Activated CD8-positive, alpha-beta T cell treated with anti-CD3 and anti-CD28 coated beads, Interleukin-2, amount 10 ng/mL, durations not matched to agents 7 days and 5 days (primary cell): ENCODE measurements at regions not wholly inside any gene's neighbourhood (a gene's known extent, or its start where the extent isn't known, plus 50 kb on each side); places are given as distances from the start of the nearest gene placed in this dataset.

ENCODE experiments used
- ATAC-seq: fragments of 150-1000 bp; cut with Tn5 transposase; one replicate; pipeline ENCODE4 v1.10.0; 2021; ENCODE audit warnings: moderate library complexity
- CTCF ChIA-PET: fragments of 350-600 bp; sonication (Branson Sonifier 250); formaldehyde crosslinking; loops from one replicate; lab custom pipeline; 2021; ENCODE audit warnings: antibody characterized with exemption; lab: Charles Lee
- POLR2A ChIA-PET: fragments of 350-600 bp; sonication (Branson Sonifier 250); formaldehyde crosslinking; loops from one replicate; lab custom pipeline; 2021; ENCODE audit warnings: antibody characterized with exemption; lab: Charles Lee
- DNase-seq: peaks from one replicate; pipeline ENCODE4 v3.0.0-alpha.2; 2020
- H3K27ac Mint-ChIP-seq: one replicate; pipeline ENCODE4 v1.8.0; 2021; ENCODE audit warnings: mild to moderate bottlenecking, mixed read lengths
- H3K27me3 Mint-ChIP-seq: one replicate; pipeline ENCODE4 v1.8.0; 2021; ENCODE audit warnings: low read depth, mixed read lengths
- H3K36me3 Mint-ChIP-seq: one replicate; pipeline ENCODE4 v1.8.0; 2021; ENCODE audit warnings: low read depth, mixed read lengths
- H3K4me1 Mint-ChIP-seq: one replicate; pipeline ENCODE4 v1.8.0; 2021; ENCODE audit warnings: low read depth, mixed read lengths
- H3K4me3 Mint-ChIP-seq: one replicate; pipeline ENCODE4 v1.8.0; 2021; ENCODE audit warnings: mild to moderate bottlenecking, mixed read lengths
- H3K9me3 Mint-ChIP-seq: one replicate; pipeline ENCODE4 v1.8.0; 2022; ENCODE audit warnings: mixed read lengths; ENCODE audit not compliant: insufficient read depth

DNA sequence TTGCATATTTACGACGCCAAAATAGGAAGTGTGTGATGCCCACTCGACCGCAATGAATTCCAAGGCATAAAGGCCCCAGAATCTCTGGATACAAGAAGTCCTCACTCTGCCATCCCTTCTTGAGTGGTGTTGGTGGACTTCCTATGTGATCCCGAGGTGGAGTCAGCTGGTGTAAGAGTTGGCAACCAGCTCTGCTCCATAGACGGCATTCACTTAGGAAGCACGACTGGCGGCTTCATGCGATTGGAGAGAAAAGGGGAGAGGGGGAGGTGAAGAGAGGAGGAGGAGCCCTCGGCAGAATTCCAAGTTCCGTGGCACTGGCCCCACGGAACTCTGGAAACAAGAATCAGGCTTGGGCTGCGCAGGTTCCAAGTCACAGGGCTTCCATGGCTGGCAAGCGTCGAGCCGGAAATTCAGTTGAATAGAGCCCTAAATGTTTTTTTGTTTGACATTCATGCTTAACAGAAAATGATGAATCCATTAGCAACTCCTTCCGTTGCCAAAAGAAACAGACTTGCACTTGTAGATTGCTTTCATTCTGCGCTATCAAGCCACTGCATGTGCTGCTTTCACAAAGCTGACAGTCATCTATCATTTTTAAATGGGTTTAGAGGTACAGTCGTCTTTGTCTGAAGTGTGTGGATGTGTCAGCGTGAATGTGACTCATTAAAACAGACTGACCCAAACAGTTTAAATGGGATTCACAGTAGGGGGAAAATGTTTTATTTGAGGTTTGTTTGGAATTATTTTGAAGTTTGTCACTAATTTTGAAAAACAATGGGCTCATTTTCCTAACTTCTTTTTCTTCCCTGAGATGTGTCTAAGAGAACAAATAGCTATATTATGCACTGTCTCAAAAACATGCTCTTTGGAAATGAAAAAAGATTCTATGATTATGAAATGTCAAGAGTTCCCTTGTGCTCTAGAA is 428.3 kb upstream of the ATP11B start:
- H3K27me3 Mint-ChIP-seq, result no peaks in the 10 kb centered on the region
- no peak for DNase-seq
- H3K36me3 Mint-ChIP-seq, result no peaks in the 10 kb centered on the region
- no peak overlapping the region for H3K4me3 Mint-ChIP-seq
- POLR2A ChIA-PET, result no interaction called here
- CTCF ChIA-PET, result no interaction called here
- H3K4me1 Mint-ChIP-seq, result no peaks in the 10 kb centered on the region
- ATAC-seq, result no peak
- H3K27ac Mint-ChIP-seq, result no peak overlapping the region
- no peaks in the 10 kb centered on the region for H3K9me3 Mint-ChIP-seq

DNA sequence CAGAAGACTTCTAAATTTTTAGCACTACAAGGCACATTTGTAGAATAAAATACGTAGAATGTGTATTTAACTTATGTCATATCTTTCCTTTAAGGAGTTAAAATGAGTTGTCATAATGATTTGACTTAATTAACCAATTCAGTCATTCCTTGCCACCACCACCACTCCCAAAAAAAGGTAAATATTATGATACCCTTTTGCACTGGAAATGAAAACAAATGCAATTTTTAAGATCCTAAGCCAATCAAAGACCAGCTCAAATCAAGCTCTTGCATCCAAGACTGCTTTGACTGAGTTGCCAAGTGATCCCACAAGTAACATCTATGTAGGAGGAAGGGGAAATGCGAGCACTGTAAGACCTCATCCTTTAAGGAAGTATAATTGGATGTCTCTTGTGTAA is 426.6 kb upstream of the ATP11B start:
- DNase-seq (no peak), ATAC-seq (no peak)
- H3K36me3 Mint-ChIP-seq, result no peaks in the 10 kb centered on the region
- no peaks in the 10 kb centered on the region for H3K9me3 Mint-ChIP-seq
- ChIA-PET POLR2A (no interaction called here), CTCF (no interaction called here)
- no peaks in the 10 kb centered on the region for H3K4me1 Mint-ChIP-seq
- no peaks in the 10 kb centered on the region for H3K27me3 Mint-ChIP-seq
- no peak overlapping the region for H3K4me3 Mint-ChIP-seq
- H3K27ac Mint-ChIP-seq, result no peak overlapping the region

DNA sequence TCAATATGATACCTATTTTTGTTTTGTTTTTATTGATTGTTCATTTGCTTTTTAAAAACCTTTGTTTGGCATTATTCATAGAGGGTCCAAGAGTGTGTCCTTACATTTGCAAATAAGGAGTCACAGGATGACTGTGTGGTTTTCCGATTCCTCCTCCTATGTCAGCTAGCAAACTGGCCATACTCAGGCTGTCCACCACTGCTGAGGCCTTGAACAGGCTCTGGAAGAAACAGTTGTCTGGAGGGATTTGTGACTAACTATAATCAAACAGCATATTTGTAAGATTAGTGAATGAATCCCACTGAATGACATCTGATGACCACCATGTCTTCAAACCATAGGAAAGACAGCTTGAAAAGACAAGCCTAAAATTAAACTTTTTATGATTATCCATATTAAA is 423.4 kb upstream of the ATP11B start:
- no peak for ATAC-seq
- CTCF ChIA-PET, result no interaction called here
- H3K27me3 Mint-ChIP-seq, result no peaks in the 10 kb centered on the region
- POLR2A ChIA-PET, result no interaction called here
- H3K36me3 Mint-ChIP-seq, result no peaks in the 10 kb centered on the region
- no peaks in the 10 kb centered on the region for H3K4me1 Mint-ChIP-seq
- DNase-seq, result no peak
- H3K4me3 Mint-ChIP-seq, result no peak overlapping the region
- H3K9me3 Mint-ChIP-seq, result no peaks in the 10 kb centered on the region
- H3K27ac Mint-ChIP-seq, result no peak overlapping the region

DNA sequence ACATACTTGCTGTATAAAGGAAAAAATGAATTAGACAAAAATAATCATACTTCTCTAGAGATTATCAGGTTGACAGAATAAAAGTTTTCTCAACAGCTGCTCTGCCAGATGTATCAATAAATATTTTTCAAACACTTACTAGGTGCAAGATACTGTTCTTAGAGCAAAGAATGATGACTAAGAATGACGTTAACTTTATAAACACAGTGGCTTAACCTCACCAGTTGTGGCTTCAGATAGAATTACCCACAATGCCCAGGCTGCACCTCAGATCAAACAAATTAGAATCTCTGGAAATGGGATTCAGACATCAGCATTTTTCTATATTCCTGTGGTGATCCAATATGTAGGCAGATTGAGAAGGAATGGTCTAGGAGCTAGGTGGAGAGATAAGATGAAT is 422.4 kb upstream of the ATP11B start:
- POLR2A ChIA-PET, result no interaction called here
- no peak for DNase-seq
- H3K27ac Mint-ChIP-seq, result no peak overlapping the region
- no peaks in the 10 kb centered on the region for H3K27me3 Mint-ChIP-seq
- no peak for ATAC-seq
- no peaks in the 10 kb centered on the region for H3K4me1 Mint-ChIP-seq
- H3K36me3 Mint-ChIP-seq, result no peaks in the 10 kb centered on the region
- no peak overlapping the region for H3K4me3 Mint-ChIP-seq
- CTCF ChIA-PET, result no interaction called here
- no peaks in the 10 kb centered on the region for H3K9me3 Mint-ChIP-seq

DNA sequence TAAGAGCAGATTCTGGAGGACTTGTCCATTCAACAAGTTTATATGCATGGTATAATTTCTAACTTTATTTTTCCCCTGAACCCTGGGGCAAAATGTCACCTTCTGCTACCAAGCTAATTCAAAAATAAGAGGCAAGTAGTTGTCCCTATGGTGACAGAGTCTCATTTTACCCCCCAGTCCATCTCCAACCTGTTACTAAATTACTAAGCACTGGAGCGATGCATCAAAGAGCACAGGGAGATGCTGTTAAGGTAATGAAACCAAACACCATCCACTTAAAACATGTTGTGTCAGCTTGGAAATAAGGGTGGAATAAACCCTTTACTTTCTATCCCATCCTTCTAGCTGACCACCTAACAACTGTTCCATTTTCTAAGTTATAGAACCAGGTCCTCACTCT is 417.4 kb upstream of the ATP11B start:
- no peak overlapping the region for H3K4me3 Mint-ChIP-seq
- no peak for ATAC-seq
- no peaks in the 10 kb centered on the region for H3K9me3 Mint-ChIP-seq
- POLR2A ChIA-PET, result no interaction called here
- no peak for DNase-seq
- CTCF ChIA-PET, result no interaction called here
- H3K27ac Mint-ChIP-seq, result no peak overlapping the region
- no peaks in the 10 kb centered on the region for H3K36me3 Mint-ChIP-seq
- H3K27me3 Mint-ChIP-seq, result no peaks in the 10 kb centered on the region
- no peaks in the 10 kb centered on the region for H3K4me1 Mint-ChIP-seq

DNA sequence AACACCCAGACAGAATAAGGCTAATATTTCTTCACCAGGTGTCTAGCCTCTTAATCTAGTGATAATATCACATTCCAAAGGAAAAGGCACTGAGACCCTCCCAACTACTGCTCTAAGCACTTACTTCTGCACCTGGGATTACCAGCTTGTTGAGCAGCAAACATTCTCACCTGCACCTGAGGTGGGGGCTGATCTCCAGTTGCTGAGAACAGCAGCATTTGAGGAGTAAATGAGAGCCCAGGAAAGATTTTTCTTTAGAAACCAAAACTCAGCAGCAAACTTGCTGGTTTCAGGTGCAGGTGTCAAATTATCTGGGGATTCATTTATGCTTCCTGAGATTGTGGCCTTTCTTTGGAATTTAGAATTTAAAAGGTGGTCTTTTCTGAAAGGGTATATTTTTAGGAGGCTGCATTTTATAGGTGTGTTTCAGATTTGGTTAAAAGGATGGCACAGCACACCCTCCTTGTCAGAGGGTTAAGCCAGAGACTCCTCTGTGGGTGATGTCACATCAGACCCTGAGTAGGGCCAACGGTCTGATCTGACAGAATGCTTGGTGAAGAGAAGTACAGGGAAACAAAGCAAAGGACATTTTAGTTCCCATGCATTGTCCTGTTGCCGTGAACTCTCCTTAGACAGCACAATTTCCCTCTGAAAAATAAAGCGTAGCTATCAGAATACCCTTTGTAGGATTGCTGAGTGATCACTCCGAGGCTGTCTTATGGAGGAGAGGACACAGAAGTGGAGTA is 411.0 kb upstream of the ATP11B start:
- no peaks in the 10 kb centered on the region for H3K27me3 Mint-ChIP-seq
- CTCF ChIA-PET, result no interaction called here
- H3K4me3 Mint-ChIP-seq, result no peak overlapping the region
- ATAC-seq, result no peak
- no peak overlapping the region for H3K27ac Mint-ChIP-seq
- no peak for DNase-seq
- H3K36me3 Mint-ChIP-seq, result no peaks in the 10 kb centered on the region
- no peaks in the 10 kb centered on the region for H3K9me3 Mint-ChIP-seq
- no peaks in the 10 kb centered on the region for H3K4me1 Mint-ChIP-seq
- POLR2A ChIA-PET, result no interaction called here

DNA sequence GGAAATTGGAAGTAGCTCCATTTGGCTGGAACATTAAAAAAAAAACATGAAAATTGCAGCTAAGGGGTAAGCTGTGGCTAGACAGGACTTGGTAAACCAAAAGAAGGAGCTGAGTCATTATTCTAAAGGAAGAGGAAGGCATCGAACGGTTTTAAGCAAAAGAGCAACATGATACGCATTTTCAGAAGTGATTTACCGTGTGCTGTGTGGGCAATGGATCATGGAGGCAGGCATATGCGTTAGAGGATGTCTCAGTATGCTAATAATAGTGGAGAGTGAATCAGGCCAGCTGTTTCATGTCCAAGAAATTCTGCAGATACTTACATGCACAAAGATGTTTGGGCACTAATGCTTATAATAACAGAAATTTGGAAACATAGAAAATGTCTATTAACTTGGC is 409.1 kb upstream of the ATP11B start:
- Mint-ChIP-seq H3K27me3 (no peaks in the 10 kb centered on the region), H3K4me3 (no peak overlapping the region), H3K36me3 (no peaks in the 10 kb centered on the region), H3K9me3 (no peaks in the 10 kb centered on the region), H3K27ac (no peak overlapping the region), H3K4me1 (no peaks in the 10 kb centered on the region)
- CTCF ChIA-PET, result interaction anchor here (0.8 kb wide), 1 partner anchor 19 kb away, joined by 4 read pairs; no protein-coding TSS in a partner anchor
- no peak for ATAC-seq
- POLR2A ChIA-PET, result no interaction called here
- no peak for DNase-seq

DNA sequence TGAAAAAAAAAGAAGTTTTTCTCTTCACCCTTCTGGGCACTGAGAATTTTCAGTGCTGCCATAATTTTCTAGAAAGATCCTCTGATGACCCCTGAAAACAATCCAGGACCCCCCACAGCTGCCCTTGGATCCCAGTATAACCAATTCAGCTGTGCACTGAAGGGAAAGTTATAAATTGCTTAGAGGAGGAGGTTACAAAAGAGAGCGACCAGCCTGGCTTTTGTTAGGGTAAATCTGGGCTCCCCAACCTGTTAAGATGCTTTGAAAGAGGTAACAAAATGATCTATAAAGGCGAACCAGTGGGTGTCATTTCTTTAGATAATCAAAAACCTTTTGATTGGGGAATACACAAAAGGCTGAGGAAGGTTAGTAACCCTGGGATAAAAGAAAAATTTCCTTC is 407.9 kb upstream of the ATP11B start:
- Mint-ChIP-seq H3K4me1 (no peaks in the 10 kb centered on the region), H3K36me3 (no peaks in the 10 kb centered on the region), H3K4me3 (no peak overlapping the region), H3K9me3 (no peaks in the 10 kb centered on the region), H3K27me3 (no peaks in the 10 kb centered on the region), H3K27ac (no peak overlapping the region)
- POLR2A ChIA-PET, result no interaction called here
- CTCF ChIA-PET, result no interaction called here
- DNase-seq (no peak), ATAC-seq (no peak)

DNA sequence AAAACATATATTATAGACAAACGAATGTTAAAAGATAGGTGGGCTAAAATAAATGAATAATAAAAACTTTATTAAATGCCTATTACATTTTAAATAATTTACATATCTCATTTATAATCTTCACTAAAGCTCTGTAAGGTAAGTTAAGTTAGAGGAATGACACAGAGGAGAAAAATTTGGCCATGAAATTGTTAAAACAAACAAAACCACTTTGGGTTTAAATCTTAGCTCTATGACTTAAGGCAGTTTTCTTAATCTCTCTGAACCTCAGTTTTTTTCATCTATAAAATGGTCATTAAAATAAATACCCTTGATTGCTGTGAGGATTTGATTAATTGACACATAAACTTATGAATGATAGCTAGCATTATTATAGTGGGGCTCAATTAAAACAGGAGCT is 404.8 kb upstream of the ATP11B start:
- no peak overlapping the region for H3K27ac Mint-ChIP-seq
- no peaks in the 10 kb centered on the region for H3K4me1 Mint-ChIP-seq
- H3K27me3 Mint-ChIP-seq, result no peaks in the 10 kb centered on the region
- DNase-seq (no peak), ATAC-seq (no peak)
- no peaks in the 10 kb centered on the region for H3K9me3 Mint-ChIP-seq
- no peaks in the 10 kb centered on the region for H3K36me3 Mint-ChIP-seq
- ChIA-PET CTCF (no interaction called here), POLR2A (no interaction called here)
- H3K4me3 Mint-ChIP-seq, result no peak overlapping the region

DNA sequence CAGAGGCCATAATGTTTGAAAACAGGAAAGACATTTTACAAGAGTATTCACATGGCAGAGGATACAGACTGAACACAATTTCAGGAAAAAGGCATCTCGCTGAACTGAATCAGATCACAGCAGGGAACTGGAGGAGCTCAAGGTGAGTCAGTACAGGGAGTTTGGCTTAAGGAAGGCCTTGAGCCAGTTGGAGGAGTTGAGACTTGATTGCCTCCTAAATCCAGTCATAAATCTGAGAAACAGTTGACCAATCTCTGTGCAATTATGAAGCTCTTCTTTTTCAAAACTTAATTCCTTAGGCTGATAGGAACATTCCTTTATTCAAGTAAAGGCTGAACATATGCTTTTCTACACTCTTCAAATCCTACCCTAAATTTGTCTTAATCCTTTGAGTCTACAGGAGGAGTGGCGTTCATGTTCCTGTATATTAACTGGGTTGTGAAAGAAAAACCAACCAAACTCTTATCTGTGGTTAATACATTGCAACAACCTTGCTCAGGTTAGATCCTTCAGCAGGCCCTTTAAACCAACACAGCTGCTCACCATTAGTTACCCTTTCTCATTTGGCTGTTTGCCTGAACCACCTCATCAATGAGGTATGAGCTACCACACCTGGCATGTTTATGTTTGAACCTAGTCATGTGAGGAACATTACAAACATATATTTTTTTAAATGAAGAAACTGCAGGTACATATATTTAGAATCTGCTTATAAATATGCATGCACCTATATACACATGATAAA is 404.1 kb upstream of the ATP11B start:
- DNase-seq, result no peak
- POLR2A ChIA-PET, result no interaction called here
- Mint-ChIP-seq H3K27ac (no peak overlapping the region), H3K4me1 (no peaks in the 10 kb centered on the region), H3K27me3 (no peaks in the 10 kb centered on the region), H3K4me3 (no peak overlapping the region), H3K36me3 (no peaks in the 10 kb centered on the region), H3K9me3 (no peaks in the 10 kb centered on the region)
- ATAC-seq, result no peak
- CTCF ChIA-PET, result no interaction called here

DNA sequence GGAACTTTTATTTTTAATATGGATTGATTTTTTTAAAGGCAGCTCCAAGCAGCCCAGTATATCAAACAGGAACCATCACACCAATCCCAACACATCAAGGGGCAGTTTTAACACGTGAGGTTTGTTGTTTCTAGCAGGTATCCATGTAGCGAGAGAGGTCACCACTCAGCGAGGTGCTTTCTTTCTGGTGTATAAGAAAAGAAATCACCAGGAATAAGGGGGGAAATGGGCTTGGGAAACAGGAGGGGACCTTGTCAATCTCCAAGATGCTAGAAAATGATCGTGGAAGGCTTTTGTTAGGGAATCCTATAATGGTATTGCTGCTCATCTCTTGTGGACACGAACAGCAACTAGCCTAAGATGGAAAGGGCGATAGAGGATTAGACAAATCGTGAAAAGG is 402.9 kb upstream of the ATP11B start:
- Mint-ChIP-seq H3K9me3 (no peaks in the 10 kb centered on the region), H3K36me3 (no peaks in the 10 kb centered on the region), H3K27ac (no peak overlapping the region), H3K4me3 (no peak overlapping the region), H3K4me1 (no peaks in the 10 kb centered on the region), H3K27me3 (no peaks in the 10 kb centered on the region)
- POLR2A ChIA-PET, result no interaction called here
- DNase-seq, result no peak
- ATAC-seq, result no peak
- CTCF ChIA-PET, result no interaction called here
